Esophagus squamous epithelium (tissue), 5 donors: ENCODE measurements at regions not wholly inside any gene's neighbourhood (a gene's known extent, or its start where the extent isn't known, plus 50 kb on each side); places are given as distances from the start of the nearest gene placed in this dataset.

Source experiments
- DNase-seq: peaks from one replicate; lab custom pipeline; 2025; lab: John Stamatoyannopoulos, UW
- H3K27ac ChIP-seq, 4 donors: fragments of 200-600 bp; sonication (generic); one replicate each; pipeline ENCODE4 v1.5.1; 2016 to 2019; ENCODE audit warnings: mild to moderate bottlenecking in 1 of 4
- H3K27me3 ChIP-seq, 4 donors: fragments of 200-600 bp; sonication (generic); 1 replicate in 3 of 4; 2 replicates in 1 of 4; pipeline versions ENCODE4 v1.5.1 to v1.6.0; 2017 to 2021; ENCODE audit warnings: antibody characterized with exemption in 1 of 4
- H3K36me3 ChIP-seq, 3 donors: fragments of 200-600 bp; sonication (generic); one replicate each; pipeline ENCODE4 v1.5.1; 2016 to 2019
- H3K4me1 ChIP-seq, 3 donors: fragments of 200-600 bp; sonication (generic); one replicate each; pipeline ENCODE4 v1.5.1; 2017 to 2019
- H3K4me3 ChIP-seq, 4 donors: fragments of 200-600 bp; sonication (generic); 1 replicate in 3 of 4; 2 replicates in 1 of 4; pipeline ENCODE4 v1.5.1; 2016 to 2019; ENCODE audit warnings: mild to moderate bottlenecking in 2 of 4, moderate library complexity in 1 of 4
- H3K9me3 ChIP-seq, 3 donors: fragments of 200-600 bp; sonication (generic); one replicate each; pipeline ENCODE4 v1.5.1; 2016 to 2019
- POLR2A ChIP-seq, 4 donors: fragments of 450-650 bp; IDR thresholded peaks; one replicate each; pipeline ENCODE4 v1.6.1; 2017; ENCODE audit warnings: antibody characterized with exemption in 4 of 4, mild to moderate bottlenecking in 4 of 4, moderate library complexity in 3 of 4
- WGBS, 2 donors: methylation state at CpG; one replicate each; pipeline ENCODE4 v1.1.5; 2018; 5-methylcytosine and 5-hydroxymethylcytosine counted together
- intact Hi-C: fragments of 100-400 bp; cut with DNase I; formaldehyde crosslinking; loops from one replicate; pipeline ENCODE4 v1.15.0; 2022
- TF ChIP-seq, protein P1 (sequence below), 6 experiments: fragments of 450-650 bp in 4 of 6; fragments of 200-600 bp in 2 of 6; sonication (generic) in 2 of 6; IDR thresholded peaks; one replicate each; pipeline ENCODE4 v1.5.1; 2016 to 2019; ENCODE audit warnings: antibody characterized with exemption in 6 of 6, mild to moderate bottlenecking in 4 of 6, moderate library complexity in 4 of 6
- donor health status: DM: yes; HTN: yes; CAD: no.

DNA sequence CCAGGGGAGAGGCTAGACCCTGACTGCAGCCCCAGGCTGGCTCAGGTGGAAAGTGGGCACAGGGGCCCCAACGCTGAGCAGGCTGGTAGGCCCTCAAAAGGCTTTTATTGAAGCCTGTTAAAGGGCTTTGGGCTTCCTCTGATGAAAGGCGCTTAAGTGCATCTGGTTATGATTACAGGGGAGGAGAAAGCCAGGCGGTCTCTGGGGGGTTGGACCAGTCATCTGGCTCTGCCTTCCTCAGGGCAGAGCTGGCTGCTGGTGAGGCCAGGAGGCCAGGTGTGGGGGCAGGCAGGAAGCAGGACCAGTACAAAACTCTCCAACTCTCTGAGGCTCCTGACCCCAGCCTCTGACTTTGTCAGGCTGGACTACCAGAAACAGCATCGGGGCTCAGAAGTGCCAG is 68.8 kb upstream of the BCOR start:
- Histone ChIP-seq H3K9me3 (no peaks in the 10 kb centered on the region), H3K27me3 (peaks cover 0 to 5% (median 0%) of the 10 kb centered on the region in 4 donors), H3K4me3 (peak overlapping the region in 1 of 4 donors; percentile 58), H3K27ac (no peak overlapping the region), H3K36me3 (no peaks in the 10 kb centered on the region), H3K4me1 (peaks cover 12 to 54% (median 15%) of the 10 kb centered on the region in 3 donors)
- WGBS, 2 donors = 35 to 50% methylated on average over 1 to 2 of the region's 4 CpGs
- intact Hi-C loops = no loop called here
- no peak for DNase-seq
- TF ChIP-seq POLR2A (IDR thresholded peaks at IDR 0.05) = no peak

DNA sequence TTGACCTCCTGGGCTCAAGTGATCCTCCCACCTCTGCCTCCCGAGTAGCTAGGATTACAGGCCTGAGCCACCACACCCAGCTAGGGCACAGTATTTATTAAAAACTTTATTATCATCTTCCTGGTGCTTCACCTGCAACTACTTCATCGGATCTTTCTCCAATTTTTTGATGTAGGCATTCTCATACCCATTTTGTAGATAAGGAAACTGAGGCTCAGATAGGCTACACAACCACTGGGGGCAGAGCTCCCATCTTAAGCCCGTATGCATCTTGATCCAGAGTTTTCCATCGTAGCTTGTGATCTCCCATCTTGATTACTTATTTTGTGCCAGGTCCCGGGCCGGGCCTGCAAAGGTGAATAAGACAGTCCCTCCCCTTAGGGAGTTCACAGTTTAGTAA is 68.1 kb upstream of the BCOR start:
- H3K36me3 ChIP-seq = no peaks in the 10 kb centered on the region
- WGBS, 2 donors = 78% methylated on average over 4 to 5 of the region's 6 CpGs
- intact Hi-C loops = no loop called here
- no peak for DNase-seq
- no peaks in the 10 kb centered on the region for H3K9me3 ChIP-seq
- H3K27me3 ChIP-seq = no peaks in the 10 kb centered on the region
- H3K27ac ChIP-seq = no peak overlapping the region
- peaks cover 11 to 47% (median 12%) of the 10 kb centered on the region in 3 donors for H3K4me1 ChIP-seq
- no peak overlapping the region for H3K4me3 ChIP-seq
- TF ChIP-seq POLR2A (IDR thresholded peaks at IDR 0.05) = no peak
- TF ChIP-seq, protein P1, sequence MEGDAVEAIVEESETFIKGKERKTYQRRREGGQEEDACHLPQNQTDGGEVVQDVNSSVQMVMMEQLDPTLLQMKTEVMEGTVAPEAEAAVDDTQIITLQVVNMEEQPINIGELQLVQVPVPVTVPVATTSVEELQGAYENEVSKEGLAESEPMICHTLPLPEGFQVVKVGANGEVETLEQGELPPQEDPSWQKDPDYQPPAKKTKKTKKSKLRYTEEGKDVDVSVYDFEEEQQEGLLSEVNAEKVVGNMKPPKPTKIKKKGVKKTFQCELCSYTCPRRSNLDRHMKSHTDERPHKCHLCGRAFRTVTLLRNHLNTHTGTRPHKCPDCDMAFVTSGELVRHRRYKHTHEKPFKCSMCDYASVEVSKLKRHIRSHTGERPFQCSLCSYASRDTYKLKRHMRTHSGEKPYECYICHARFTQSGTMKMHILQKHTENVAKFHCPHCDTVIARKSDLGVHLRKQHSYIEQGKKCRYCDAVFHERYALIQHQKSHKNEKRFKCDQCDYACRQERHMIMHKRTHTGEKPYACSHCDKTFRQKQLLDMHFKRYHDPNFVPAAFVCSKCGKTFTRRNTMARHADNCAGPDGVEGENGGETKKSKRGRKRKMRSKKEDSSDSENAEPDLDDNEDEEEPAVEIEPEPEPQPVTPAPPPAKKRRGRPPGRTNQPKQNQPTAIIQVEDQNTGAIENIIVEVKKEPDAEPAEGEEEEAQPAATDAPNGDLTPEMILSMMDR (IDR thresholded peaks at IDR 0.05) = no peak

DNA sequence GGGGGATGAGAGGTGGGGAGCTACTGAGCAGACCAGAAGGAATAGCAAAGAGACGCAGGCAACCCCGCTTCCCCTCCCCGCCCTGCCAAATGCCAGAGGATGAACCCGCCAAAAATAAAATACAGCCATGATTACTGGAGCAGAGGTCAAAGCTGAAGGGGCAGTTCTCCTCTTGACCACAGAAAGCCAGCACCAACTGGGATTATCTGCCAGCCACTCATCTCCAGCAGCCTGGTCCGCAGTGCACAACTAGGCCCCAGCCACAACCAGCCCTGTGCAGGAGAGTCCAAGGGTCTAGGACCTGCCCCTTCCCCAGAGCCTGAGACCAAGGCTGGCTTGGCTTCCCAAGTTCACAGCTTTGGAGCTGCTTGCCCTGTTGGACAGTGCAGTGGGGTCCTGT is 67.4 kb upstream of the BCOR start:
- peaks cover 11 to 41% (median 12%) of the 10 kb centered on the region in 3 donors for H3K4me1 ChIP-seq
- H3K9me3 ChIP-seq = no peaks in the 10 kb centered on the region
- no peaks in the 10 kb centered on the region for H3K27me3 ChIP-seq
- H3K27ac ChIP-seq = no peak overlapping the region
- no peak overlapping the region for H3K4me3 ChIP-seq
- 81% methylated on average over 5 of the region's 5 CpGs; no CpG with 5 or more reads in 1 of the 2 donors for WGBS, 2 donors
- TF ChIP-seq, protein P1 (IDR thresholded peaks at IDR 0.05) = no peak
- no peak for TF ChIP-seq POLR2A (IDR thresholded peaks at IDR 0.05)
- H3K36me3 ChIP-seq = no peaks in the 10 kb centered on the region
- no peak for DNase-seq
- intact Hi-C loops = no loop called here

DNA sequence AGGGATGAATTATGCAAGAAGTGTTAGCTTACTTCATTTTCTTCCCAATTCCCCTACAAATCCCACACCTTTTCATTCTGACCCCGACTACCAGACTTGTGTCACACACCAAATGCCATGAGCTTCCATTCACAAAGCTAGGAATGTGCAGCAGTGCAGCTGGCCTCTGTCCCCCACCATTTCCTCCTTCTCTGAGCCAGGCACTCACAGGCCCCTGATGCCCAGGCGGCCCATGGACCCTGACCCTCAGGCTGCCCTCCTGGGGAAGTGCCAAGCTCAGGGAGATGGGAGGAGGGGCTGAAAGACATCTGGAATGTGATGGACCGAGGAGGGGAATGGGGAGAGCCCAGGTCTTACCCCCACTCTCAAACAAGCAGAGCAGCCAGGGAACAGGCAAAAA is 67.0 kb upstream of the BCOR start:
- Histone ChIP-seq H3K9me3 (no peaks in the 10 kb centered on the region), H3K27me3 (no peaks in the 10 kb centered on the region), H3K27ac (no peak overlapping the region), H3K4me1 (peaks cover 9 to 38% (median 11%) of the 10 kb centered on the region in 3 donors), H3K4me3 (no peak overlapping the region), H3K36me3 (no peaks in the 10 kb centered on the region)
- intact Hi-C loops = no loop called here
- TF ChIP-seq, protein P1 (IDR thresholded peaks at IDR 0.05) = no peak
- no peak for TF ChIP-seq POLR2A (IDR thresholded peaks at IDR 0.05)
- DNase-seq = no peak
- 49 to 83% methylated on average over 1 to 3 of the region's 3 CpGs for WGBS, 2 donors

DNA sequence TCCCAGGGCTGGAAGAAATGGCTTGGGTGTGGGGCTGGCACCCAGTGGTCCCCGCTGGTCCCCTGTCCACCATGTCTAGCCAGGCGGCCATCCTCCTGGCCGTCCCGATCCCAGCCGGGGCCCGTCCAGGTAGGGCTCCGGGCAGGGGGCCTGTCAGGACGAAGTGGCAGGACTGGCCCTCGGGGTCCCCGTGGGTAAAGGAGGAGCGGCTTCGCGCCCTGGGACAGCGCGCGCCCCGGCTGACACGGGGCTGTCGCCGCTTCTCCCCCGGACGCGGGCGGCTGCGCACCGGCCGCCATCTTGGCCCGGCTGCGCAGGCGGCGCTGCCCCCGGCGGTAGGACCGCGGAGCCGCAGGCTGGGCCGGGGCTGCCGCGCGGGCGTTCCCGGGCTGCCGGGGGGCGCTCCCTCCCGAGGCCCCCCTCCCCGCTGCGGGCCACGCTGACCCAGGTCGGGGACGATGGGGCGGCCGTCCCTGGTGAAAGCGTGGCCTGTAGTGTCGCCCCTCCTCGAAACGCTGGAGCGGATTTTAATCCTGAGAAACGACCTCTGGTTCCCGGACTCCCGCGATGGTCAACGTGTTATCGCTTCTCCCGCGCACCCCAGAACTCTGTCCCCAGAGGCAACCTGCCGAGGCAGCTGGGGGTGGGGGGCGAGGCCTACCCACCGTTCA is 60.4 kb upstream of the BCOR start:
- DNase-seq = no peak
- intact Hi-C loops = no loop called here
- 20% methylated on average over 17 of the region's 68 CpGs; no CpG with 5 or more reads in 1 of the 2 donors for WGBS, 2 donors

More for the DNA sequence above, 60.4 kb upstream of the BCOR start:
- no peaks in the 10 kb centered on the region for H3K36me3 ChIP-seq
- no peak for TF ChIP-seq POLR2A (IDR thresholded peaks at IDR 0.05)
- TF ChIP-seq, protein P1 (IDR thresholded peaks at IDR 0.05) = peak in 4 of 6 experiments; percentile 32 to 70 (median 62)
- peak overlapping the region; percentile 54 to 80 (median 70) for H3K27ac ChIP-seq
- peak overlapping the region; percentile 36 to 69 (median 44) for H3K4me3 ChIP-seq
- H3K4me1 ChIP-seq = peaks cover 3 to 40% (median 23%) of the 10 kb centered on the region in 3 donors
- H3K27me3 ChIP-seq = peaks cover 0 to 11% (median 0%) of the 10 kb centered on the region in 4 donors
- H3K9me3 ChIP-seq = no peaks in the 10 kb centered on the region
